ENCODE measurements at regions not wholly inside any gene's neighbourhood (a gene's known extent, or its start where the extent isn't known, plus 50 kb on each side); places are given as distances from the start of the nearest gene placed in this dataset.

- no peak for ATAC-seq
- H3K9me3 ChIP-seq, result peaks cover 5% of the 10 kb centered on the region
- H3K4me1 ChIP-seq (ENCODE audit: low read depth), result no peaks in the 10 kb centered on the region
- intact Hi-C loops (cut with DNase I, micrococcal nuclease), result no loop called here
- DNase-seq, result no peak
- no peak for TF ChIP-seq CTCF (IDR thresholded peaks at IDR 0.05)
- no peak overlapping the region for H3K4me3 ChIP-seq
- no peaks in the 10 kb centered on the region for H3K36me3 ChIP-seq (ENCODE audit: low read depth)
Measured at GRCh38 chr14:84591827-84592445, 938.0 kb upstream of the FLRT2 start.

DNA sequence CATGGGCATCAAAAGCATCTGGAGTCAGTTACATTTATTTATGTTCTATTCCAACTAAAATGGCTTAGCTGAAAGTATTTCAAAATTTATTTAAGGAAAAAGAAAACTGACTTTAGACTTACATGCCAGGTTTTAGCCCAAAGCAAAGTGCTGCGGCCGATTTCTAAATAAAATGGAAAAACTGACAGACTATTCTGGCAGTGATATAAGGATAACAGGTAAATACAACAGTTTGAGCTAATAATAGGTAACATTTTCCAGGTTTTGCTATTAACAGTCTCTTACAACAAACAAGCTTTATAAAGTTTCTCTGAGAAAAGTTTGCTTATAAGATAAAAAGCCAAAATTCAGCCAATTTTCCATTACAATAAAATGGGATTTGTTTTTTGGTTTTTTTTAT lies 937.2 kb upstream of the FLRT2 start:
- no peaks in the 10 kb centered on the region for H3K36me3 ChIP-seq (ENCODE audit: low read depth)
- intact Hi-C loops (cut with DNase I, micrococcal nuclease), result no loop called here
- DNase-seq (no peak), ATAC-seq (no peak)
- H3K4me1 ChIP-seq (ENCODE audit: low read depth), result no peaks in the 10 kb centered on the region
- no peak overlapping the region for H3K4me3 ChIP-seq
- H3K9me3 ChIP-seq, result peaks cover 3% of the 10 kb centered on the region
- no peak for TF ChIP-seq CTCF (IDR thresholded peaks at IDR 0.05)

- DNase-seq, result no peak
- Histone ChIP-seq H3K9me3 (no peaks in the 10 kb centered on the region), H3K4me3 (no peak overlapping the region), H3K36me3 (ENCODE audit: low read depth) (no peaks in the 10 kb centered on the region), H3K4me1 (ENCODE audit: low read depth) (no peaks in the 10 kb centered on the region)
- no peak for TF ChIP-seq CTCF (IDR thresholded peaks at IDR 0.05)
- intact Hi-C loops (cut with DNase I, micrococcal nuclease), result no loop called here
- ATAC-seq, result no peak
Measured at GRCh38 chr14:84610086-84610485, 919.9 kb upstream of the FLRT2 start.

DNA sequence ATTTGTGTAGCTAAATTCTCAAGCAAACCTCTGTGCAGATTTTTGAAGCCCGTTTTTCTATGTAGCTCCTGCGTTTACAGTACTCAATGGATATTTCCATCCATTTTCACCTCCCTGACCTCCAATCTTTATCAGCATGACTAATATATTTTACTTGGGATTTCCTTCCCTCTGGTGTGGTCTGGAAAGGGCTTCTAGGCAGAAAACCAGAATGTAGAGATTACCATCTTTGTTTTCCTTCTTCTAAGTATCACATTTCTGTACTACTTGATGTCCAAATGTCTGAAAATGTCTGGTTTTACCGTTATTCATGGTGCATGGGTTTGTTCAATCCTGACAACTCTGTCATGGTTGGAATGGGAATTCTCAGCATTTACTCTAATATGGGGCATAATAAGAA lies 907.6 kb upstream of the FLRT2 start:
- Histone ChIP-seq H3K36me3 (ENCODE audit: low read depth) (no peaks in the 10 kb centered on the region), H3K9me3 (peaks cover 7% of the 10 kb centered on the region), H3K4me3 (no peak overlapping the region), H3K4me1 (ENCODE audit: low read depth) (no peaks in the 10 kb centered on the region)
- intact Hi-C loops (cut with DNase I, micrococcal nuclease), result no loop called here
- DNase-seq (no peak), ATAC-seq (no peak)
- no peak for TF ChIP-seq CTCF (IDR thresholded peaks at IDR 0.05)

DNA sequence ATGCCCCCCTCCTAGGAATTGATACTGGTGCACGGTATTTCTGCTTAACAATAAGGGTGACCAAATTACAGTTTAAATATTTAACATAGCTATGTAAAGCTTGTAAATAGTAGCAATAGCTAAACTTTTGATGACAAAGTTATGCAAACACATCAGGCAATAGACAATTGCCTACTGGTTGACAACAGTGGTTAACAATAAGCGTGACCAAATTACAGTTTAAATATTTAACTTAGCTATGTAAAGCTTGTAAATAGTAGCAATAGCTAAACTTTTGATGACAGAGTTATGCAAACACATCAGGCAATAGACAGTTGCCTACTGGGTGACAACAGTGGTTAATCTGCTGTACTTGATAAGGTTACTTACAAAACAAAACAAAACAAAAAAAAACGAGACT lies 886.5 kb upstream of the FLRT2 start:
- TF ChIP-seq CTCF (IDR thresholded peaks at IDR 0.05), result no peak
- DNase-seq, result no peak
- H3K36me3 ChIP-seq (ENCODE audit: low read depth), result no peaks in the 10 kb centered on the region
- peaks cover 4% of the 10 kb centered on the region for H3K9me3 ChIP-seq
- intact Hi-C loops (cut with DNase I, micrococcal nuclease), result no loop called here
- no peaks in the 10 kb centered on the region for H3K4me1 ChIP-seq (ENCODE audit: low read depth)
- H3K4me3 ChIP-seq, result no peak overlapping the region
- no peak for ATAC-seq

Data from mucosa of descending colon (tissue), 3 donors.